EH (cell line): ENCODE measurements at regions not wholly inside any gene's neighbourhood (a gene's known extent, or its start where the extent isn't known, plus 50 kb on each side); places are given as distances from the start of the nearest gene placed in this dataset.
A peak's percentile ranks its signal among the peaks of the same experiment; 100 is the strongest.

Experiments used
- DNase-seq: peaks from one replicate; pipeline ENCODE4 v3.0.0-alpha.2; 2015; ENCODE audit warnings: low read depth

DNA sequence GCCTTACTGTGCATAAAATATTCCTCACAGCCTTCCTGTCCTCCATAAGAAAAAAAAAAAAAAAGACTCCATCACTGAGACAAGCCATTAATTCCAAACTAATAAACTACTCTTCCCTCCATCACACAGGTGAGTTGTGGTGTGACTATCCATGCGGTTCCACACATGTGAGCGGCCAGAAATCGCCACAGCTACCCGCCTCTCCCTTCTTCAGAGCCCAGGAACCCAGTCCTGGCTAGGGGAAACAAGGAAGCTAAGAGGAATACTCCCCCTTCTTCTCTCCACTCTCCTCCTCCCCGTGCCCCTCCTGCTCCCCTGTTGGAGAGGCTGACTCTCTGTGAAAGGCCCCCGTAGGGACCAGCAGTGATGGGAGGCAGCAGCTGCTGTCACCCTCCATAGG is 128.6 kb upstream of the ARID1B start:
- no peak for DNase-seq

DNA sequence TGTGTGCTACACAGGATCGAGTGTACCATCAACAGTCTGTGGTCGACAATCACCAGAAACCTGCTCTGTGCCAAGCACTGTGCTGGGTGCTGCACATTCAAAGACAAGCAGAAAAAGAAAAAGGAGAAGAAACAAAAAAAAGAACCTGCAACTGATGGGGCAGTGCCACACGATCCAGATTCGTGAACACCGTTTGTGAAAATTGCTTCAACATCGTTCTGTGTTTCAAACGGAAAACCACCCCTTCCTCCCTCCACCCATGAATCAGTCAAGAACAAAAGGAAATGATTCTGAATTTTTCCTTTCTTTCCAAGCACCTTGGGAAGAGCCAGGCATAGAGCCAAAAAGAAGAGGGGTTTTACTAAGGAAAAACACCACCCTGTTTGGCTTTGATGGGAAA is 129.2 kb upstream of the ARID1B start:
- no peak for DNase-seq

DNA sequence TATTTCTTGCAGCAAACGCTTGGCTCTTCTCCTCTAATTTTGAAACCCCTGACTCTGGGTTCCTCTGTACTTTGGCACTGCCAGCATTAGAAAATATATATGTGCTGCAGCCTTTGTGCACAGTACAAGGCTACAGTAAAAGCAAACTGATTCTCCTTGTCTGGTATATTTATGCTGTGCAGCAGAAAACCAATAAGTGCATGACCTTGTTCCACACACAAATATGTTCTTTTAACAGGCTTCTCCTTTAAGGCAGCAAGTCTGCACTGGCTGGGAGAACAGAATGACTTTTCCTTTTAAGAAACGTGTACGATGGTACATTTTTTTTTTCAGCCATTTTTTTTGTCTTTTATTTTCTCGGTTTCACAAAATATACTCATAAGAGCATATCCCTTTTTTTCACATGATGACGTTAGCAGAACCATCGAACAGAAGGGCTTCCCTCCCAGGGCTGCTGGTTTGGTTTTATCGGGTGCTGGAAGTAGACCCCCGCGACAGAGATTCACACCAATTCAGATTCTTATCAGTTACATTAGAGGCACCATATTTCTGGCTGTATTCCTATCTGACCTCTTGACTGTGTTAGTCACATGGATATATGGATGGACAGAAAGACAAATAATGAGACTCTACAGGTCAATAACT is 129.9 kb upstream of the ARID1B start:
- DNase-seq, result no peak

- no peak for DNase-seq
Measured at GRCh38 chr6:156646496-156646895, 130.7 kb upstream of the ARID1B start.

- DNase-seq, result peak; percentile 42
Measured at GRCh38 chr6:156645097-156645496, 132.1 kb upstream of the ARID1B start.

- DNase-seq, result no peak
Measured at GRCh38 chr6:156639009-156639721, 138.0 kb upstream of the ARID1B start.

GRCh38 chr6:156638581-156638980 is 138.6 kb upstream of the ARID1B start:
- DNase-seq, result no peak

DNA sequence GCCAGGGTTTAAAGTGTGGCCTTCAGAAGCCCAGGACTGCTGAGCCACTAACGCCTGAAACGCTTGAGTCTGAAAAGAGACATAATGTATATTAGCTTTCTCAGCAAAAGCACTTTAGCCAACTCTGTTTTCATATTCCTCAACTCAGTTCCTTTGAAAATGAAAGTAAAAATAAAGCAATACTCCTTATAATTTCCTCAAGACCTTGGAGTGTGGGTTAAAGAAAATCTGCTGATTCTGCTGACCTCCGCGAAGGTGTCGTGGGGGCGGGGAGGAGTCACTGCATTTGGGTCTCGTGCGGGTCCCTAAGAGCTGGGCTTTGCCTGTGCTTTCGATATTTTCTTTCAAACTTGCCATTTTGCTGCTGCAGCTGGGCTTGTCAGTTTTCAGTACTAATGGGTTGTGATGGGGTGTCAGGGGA is 142.2 kb upstream of the ARID1B start:
- DNase-seq, result no peak

DNA sequence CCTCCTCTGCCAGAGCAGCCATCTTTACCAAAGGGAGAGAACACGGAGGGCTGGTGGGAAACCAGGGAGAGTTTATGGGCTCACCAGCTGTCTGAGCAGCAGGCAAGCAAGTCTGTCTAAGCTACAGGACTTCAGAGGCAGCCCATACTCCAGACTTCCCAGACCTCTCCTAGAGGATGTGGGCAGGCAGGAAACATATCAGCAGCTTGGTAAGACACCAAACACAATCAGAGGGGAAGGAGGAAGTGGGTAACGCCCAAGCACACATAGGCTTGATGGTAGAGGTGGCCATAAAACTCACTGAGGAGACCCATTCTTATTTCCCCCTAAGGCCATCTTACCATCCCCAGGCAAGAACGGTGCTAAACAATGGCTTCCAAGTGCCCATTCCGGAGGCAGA is 143.1 kb upstream of the ARID1B start:
- no peak for DNase-seq

- DNase-seq, result no peak
Measured at GRCh38 chr6:156633291-156633690, 143.9 kb upstream of the ARID1B start.

GRCh38 chr6:156630613-156631302 is 146.4 kb upstream of the ARID1B start:
- no peak for DNase-seq

GRCh38 chr6:156628805-156629204 is 148.4 kb upstream of the ARID1B start:
- DNase-seq, result no peak

GRCh38 chr6:156627524-156627923 is 149.7 kb upstream of the ARID1B start:
- DNase-seq, result no peak

GRCh38 chr6:156622185-156622584 is 155.0 kb upstream of the ARID1B start:
- DNase-seq, result no peak

DNA sequence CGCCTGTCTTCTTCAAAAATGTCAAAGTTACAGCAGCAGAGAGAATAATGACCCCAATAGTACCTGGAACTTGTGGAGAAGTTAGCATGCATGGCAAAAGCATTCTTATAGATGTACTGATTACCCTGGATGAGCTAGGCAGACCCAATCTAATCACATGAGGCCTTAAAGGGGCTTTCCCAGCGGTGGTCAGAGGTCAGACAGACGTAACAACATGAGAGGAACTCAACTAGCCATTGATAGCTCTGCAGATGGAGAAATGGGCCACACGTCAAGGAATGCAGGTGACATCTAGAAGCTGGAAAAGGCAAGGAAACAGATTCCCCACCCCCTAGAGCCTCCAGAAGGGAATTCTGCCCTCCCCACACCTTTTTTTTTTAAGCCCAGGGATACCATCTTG is 156.8 kb upstream of the ARID1B start:
- DNase-seq, result no peak

- no peak for DNase-seq
Measured at GRCh38 chr6:156618600-156619205, 158.5 kb upstream of the ARID1B start.

GRCh38 chr6:156617941-156618340 is 159.2 kb upstream of the ARID1B start:
- no peak for DNase-seq

GRCh38 chr6:156617376-156617775 is 159.8 kb upstream of the ARID1B start:
- peak; percentile 38 for DNase-seq

DNA sequence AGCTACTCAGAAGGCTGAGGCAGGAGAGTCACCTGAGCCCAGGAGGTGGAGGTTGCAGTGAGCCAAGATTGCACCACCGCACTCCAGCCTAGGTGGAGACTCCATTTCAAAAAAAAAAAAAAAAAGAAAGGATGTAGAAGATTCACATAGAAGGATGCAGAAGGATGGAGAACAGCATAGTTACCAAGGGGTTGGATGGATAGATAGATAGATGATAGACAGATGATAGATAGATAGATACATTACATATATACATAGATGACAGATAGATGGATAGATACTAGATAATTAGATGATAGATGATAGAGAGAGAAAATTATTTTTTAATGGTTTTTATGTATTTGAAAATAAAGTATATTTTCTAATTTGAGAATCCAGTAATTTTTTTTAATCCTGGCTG is 160.7 kb upstream of the ARID1B start:
- no peak for DNase-seq

- DNase-seq, result no peak
Measured at GRCh38 chr6:156613996-156614395, 163.2 kb upstream of the ARID1B start.

DNA sequence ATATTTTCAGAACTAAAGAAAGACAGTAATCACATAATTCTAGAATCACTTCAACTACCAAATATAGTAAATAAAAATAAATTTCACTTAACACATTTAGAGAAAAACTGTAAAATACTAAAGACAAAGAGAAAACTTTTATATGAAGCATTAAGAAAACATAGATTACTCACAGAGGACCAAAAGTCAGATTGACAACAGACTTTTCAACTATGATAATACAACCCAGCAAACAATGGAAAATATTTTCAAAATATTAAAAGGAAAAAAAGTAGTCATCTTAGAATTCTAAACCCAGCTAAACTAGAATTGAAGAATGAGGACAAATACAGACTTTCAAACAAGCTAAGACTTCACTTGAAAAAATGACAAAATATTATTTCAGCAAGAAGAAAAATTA is 164.8 kb upstream of the ARID1B start:
- DNase-seq, result no peak

DNA sequence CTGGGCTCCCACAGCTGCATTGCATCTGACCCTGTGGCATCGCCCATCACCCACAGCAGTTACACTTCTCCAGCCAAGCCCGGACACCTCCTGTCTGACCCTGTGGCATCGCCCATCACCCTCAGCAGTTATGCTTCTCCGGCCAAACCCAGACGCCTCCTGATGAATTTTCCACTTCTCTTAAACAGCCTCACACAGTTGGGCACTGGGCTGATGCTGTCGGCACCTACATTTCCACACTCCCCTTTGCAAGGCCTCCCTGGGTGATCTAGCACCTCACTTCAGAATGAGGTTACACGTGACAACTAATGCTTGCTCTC is 175.2 kb upstream of the ARID1B start:
- no peak for DNase-seq
